Mucosa of gallbladder (tissue), 1 donor: ENCODE measurements at regions not wholly inside any gene's neighbourhood (a gene's known extent, or its start where the extent isn't known, plus 50 kb on each side); places are given as distances from the start of the nearest gene placed in this dataset.
"Not testable (repeated sequence)": the region's sequence is repeated elsewhere in the genome, so short reads cannot be mapped to it uniquely, and the experiment has no call there.

Experiments used
- DNase-seq: peaks from one replicate; pipeline ENCODE4 v3.0.0-alpha.2; 2020; ENCODE audit warnings: low spot score
- donor health status: DM: no; HTN: no; CAD: no.

DNA sequence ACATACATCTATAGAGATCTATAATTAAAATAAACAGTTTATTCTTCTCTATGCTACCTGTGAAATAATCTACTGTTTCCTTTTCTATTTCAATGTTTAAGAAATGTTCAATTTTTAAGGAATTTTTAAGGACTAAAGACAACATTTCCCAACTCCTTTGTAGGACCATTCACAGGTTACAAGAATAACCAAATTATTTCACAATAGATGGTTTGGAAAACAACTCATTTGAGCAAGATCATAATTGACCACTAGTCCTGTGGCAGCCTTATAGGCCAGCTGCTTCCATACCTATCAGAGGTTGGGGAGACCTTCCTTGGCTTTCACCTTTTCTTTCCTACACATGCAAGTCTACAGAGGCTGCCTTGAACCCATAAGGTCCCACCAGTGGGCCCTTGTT, 193.7 kb downstream of the TTC39B start:
- no peak for DNase-seq

DNA sequence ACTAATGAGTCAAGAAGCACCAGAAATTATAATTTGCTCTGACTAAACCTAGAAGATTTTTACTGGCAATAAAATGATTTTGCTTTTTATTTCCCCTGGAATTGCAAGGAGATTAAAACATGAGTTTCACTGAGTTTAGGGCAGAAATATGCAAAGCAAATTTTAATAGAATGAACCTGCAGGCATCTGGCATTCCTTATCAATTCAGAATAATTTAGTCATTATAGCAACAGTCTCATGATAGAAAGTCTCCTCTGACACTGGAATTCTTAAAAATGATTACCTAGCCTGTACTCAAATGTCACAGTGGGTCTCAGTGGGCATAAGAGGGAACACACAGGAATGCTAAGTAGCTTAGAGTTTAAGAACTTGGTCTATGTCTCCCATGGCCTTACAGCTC, 195.9 kb downstream of the TTC39B start:
- DNase-seq = no peak

DNA sequence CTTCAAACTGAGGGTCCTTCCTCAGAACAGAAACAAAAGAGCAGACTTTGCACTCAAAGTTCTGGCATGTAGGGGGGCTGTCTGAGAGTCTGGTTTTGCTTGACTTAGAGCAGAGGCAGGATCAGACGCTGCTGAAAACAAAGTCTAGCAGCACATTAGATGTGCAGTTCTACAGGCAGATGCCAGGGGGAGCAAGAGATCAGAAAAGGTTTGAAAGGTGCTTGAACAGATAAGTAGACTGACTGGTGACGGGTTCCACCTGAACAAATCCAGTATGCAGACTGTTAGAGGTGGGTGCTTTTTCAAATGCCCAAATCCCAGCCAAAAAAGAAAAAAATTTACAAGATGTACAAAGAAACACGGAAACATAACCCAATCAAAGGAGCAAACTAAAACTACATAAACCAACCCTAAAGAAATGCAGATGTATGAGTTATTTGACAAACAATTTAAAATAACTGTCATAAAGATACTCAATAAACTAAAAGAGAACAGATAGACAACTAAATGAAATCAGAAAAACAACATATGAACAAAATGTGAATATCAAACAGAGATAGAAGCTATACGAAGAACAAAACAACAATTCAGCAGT, 194.7 kb upstream of the FREM1 start:
- DNase-seq = peak; percentile 24

DNA sequence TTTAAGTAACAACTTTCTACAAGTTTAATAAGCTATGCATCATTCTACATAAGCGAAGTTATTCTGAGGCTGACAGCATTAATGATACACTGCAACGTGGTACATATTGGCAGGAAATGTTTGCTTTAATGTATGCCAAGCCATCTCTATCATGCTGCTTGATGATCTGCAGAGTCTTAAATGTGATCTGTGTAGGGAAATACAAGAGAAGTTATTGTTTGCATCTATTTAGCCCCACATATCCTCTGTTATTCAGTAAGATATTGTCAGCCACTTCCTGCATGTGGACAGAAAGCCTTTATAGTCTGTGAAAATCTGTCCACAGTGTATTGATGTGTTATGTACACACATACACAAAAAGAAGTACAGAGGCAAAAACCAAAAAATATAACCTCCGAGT, 193.1 kb upstream of the FREM1 start:
- no peak for DNase-seq

DNA sequence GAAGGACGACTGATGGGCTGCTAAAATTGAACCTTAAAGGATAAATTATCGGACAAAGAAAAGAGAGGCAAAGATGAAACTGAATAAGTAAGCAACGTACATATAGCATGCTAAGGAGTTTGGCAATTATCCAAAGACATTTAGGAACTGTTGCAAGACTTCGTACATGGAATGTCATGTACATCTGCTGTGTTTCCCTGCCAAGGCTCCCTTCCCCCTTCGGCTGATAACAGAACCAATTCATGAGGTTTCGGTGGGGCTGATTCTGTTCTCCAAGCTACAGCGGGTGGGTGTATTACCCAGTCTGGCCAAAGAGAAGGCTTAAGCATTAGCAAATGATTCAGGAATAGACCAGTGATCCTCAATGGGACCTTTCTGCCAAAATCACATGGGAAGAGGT, 190.9 kb upstream of the FREM1 start:
- no peak for DNase-seq

DNA sequence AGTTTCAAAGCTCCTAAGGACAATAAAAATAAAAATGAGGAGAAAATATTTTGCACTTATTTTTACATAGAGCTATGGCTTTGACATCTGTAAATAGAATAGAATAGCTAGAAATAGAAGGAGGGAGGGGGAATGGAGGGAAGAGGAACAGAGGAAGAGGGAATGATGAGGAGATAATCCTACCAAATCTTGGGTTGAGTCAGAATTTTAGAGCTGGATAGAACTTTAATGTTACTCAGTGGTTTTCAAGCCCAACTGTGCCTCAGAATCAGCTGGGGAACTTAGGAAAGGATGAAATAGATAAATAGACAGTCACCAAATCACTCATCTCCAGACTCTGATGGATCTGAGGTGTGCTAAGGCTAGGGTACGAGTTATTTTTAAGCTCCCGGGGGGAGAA, 190.3 kb upstream of the FREM1 start:
- no peak for DNase-seq

DNA sequence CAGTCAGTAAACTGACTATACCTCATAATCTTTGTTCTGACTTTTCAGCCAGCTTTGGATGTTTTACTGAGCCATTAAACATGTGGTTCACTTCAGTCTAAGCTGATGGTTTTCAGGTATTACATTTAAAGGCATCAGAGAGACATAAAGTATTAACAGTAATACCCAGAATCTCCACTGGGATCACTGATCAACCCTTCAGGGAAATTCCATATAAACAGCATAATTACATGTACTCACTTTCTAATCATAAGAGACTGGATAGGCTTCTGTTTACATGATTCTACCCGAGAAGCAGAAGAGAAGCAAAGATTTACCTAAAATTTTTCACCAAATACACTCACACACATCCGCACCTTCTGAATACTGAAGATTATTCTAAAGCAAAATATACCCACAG, 186.7 kb upstream of the FREM1 start:
- DNase-seq = no peak

DNA sequence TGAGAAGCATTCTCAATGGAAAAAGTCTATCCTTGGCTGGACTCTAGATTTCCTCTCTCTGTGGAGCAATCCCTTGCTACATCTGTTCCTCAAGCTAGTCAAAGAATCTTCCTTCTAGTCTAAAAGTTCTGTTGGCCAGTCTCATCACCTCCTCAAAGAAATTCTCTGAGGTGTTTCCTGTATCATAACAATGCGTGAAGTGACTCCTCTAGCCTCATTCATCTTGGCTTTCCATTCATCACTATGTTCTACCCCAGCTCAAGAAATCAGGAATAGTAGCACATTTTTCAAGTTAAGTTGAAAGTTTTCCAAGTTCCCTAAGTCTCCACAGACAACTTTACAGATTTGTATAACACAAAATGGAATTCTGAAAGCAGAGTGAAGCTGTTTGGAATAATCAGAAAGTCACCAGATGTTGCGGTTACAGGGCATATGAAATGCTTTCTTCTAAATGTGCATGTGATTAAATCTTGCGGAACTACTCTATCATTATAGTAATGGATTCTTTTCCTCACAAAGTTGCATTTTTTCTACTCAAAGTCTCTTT, 176.6 kb upstream of the FREM1 start:
- DNase-seq = no peak

DNA sequence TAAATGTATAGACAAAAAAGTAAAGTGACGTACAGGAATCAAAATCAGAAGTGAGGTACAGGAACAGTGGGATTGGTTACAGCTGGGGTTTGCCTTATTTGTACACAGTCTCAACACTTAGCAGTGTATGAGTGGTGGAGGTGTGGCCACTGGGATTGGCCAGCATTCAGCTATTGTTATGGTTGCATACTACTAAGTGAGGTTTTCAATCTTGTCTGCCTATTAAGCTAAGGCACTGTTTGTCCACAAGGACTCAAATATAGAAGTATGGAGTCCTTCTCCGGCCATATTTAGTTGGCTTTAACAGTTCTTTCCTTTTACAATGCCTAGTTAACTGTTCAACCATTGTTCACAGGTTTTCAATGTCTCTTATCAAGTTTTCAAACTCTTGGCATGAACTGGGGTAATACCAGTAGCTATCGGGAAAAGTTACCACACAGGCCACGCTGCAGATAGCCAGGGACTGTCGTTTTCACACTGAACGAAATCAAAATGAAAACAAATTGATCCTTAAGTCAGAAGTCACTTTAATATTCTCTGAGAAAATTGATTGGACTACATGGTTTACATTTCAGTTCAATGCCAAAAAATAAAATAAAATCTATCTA, 176.0 kb upstream of the FREM1 start:
- peak; percentile 17 for DNase-seq

DNA sequence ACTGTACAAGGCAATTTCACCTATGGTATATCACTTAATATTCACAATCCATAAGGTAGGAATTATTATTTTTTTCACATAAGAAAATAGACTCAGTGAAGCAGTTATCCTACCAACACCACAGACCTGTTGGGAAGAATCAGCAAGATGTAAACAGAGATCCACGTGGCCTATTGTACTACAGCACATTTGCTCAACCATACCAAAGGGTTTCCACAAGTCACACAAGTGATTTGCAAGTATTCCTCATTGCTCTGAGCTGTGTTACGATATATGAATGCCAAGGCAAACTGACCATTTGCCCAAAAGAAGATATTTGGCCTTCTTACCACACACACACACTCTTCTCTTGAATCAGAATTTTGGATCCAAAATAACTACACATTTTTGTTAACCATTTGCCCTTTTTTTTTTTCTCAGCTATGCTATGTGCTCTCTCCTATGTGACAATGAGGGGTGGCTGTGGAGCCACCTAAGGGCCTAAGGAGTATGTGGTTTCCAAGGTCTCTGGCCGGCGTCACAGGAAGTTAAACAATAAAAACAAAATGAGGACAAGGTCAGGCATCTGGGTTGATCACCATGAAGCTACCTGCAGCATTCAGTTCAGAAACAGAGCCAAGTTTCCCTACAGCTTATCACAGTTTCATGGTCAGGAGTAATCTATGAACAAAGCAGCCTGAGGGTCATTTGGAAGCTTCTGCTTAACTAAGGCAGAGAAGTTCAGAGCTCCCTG, 171.0 kb upstream of the FREM1 start:
- peak; percentile 20 for DNase-seq

DNA sequence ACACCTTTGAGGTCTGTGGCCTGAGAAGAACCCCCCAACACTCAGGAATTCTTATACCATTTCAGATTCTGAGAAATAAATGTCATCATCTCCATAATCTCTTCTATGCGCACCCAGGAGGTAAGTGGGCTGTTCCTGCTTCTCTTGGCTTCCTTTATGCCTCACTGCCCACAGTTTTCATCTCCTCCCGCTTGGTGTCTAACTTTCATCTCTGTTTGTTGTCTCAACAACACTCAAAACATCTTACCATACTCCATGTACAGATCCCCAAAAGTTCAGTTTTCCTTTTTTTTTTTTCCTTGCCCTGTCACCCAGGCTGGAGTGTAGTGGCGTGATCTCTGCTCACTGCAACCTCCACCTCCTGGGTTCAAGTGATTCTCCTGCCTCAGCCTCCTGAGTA, 170.2 kb upstream of the FREM1 start:
- no peak for DNase-seq

DNA sequence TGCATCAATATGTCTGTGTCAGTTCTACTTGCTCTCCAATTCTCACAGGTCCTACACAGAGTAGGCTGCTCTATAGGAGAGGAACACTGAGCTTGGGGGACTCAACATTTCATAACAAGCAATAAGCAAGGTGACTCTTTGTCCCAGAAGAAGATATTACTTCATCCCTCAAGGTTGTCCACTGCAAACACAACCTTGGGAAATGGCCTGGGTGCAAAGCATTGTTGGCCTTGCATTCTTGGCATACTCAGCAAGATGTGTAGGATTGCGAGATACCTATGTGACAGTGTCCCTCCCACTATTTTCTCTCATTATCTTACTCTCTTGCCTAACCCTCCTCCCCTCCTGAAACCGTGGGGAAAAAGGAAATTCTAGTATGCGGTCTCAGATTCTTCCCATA, 169.8 kb upstream of the FREM1 start:
- DNase-seq = no peak

DNA sequence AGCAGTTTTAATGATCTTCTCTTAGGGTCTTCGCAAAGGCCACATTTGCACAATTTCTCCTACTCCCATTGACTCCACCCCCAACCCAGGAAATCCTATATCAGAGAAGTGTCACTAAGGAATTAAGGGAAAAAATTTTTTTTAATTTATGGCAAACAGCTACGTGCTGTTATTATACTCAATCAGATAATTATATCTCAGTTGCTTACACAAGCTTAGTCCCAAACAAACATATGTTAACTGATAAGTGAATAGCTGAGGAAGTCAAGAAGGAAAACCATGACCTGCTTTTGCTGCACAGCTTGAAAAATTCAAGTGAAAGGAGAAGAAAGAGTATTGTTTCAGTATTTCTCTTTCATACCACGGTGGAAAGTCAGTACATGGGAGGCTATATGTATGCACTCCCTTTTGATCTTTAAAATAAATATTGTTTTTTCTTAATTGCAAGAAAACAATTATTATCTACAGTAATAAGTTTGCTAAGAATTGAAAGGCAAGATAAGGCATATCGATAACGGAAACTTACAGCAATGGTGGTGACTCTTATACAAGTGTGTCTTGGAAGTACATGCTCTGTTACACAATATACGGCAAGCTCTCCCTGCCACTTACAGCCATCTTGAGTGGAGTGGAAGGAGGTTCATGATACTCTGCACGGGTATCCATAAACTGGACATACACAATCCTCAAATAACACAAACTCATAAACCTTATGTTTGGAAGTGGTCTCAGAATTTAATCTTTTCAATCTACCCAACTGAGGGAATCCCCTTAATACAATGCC, 167.9 kb upstream of the FREM1 start:
- no peak for DNase-seq

DNA sequence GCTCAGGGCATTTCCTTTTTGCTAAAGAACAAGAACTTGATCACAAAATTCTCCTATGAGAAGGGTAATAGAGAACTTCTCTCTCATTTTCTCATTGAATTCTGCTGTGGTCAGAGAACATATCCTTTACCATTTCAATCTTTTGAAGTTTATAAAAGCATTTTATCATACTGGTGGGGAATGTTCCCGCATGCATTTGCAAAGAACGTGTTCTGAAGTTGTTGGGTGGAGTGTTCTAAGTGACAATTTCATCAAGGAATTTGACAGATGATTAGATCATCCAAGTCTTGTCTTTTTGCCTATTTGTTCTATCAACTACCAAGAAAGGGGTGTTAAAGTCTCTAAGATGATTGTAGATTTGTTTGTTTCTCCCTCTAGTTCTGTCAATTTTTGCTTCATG, 163.4 kb upstream of the FREM1 start:
- no peak for DNase-seq

DNA sequence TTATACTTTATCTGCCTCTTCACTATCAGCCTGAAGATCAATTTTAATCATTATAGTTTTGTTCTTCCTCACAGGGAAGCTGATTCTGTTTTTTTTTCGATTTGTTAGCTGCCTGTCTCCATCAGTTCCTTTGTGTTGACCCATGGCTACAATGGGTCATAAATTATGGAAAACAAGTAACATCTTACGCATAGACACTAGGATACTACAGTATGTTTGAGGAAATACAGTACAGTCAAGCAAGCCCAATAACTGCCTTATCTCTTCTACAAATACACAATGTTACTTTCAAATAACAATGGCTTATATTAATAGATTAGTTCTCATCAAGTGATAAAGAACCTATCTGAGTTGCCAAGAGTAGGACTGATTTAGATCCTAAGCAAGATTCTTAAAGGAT, 160.5 kb upstream of the FREM1 start:
- no peak for DNase-seq

DNA sequence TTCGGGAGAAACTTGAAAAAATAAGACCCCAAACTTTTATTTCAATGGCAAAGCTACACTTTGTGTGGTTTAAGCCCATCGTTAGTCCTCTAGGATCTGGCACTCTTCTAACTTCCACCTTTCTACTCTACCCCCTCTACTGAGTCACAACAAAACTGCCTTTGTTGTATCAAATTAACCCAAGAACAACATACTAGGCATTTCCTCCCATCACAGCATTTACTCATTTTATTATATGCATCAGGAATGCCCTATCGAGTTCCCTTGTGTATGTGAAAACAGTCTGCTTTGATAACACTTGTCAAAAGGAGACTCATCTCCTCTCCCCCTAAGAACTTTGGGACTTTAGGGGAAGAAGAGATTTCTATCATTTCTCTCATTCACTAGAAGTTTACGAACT, 158.9 kb upstream of the FREM1 start:
- no peak for DNase-seq

DNA sequence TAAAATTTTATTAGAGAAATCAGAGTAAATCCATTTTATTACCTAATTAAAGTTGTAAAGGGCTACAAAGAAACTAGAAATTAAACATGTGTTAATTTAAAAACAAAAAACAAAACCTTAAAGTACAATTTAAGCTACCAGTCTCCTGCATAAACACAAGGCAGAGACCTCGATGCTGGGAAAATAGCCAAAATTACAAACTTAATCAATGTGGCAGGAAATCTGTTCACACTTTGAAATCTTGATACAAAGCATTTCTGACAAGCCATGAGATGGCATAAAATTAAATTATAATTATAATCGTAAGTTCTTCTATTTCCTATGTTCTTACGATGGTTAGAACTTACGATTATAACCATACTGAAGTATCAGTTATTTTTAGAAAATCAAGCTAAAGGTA, 158.0 kb upstream of the FREM1 start:
- no peak for DNase-seq

DNA sequence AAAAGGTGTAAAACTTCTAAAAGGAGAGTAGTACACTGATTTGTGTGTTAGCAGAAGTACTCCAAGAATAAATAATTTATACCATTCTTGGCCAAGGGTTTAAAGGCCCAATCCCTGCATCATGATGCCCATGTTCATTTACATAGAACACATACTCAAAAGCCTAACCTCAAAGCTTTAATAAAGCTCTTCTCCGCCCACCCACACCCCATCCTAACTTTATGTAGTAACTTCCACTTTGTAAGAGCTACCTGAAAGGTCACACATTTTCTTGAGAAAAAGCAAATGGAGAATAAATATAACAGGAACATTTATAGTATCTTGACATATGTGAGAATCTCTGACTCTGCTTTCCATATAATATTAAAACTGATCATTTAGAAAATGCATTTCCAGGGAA, 148.8 kb upstream of the FREM1 start:
- DNase-seq = no peak

DNA sequence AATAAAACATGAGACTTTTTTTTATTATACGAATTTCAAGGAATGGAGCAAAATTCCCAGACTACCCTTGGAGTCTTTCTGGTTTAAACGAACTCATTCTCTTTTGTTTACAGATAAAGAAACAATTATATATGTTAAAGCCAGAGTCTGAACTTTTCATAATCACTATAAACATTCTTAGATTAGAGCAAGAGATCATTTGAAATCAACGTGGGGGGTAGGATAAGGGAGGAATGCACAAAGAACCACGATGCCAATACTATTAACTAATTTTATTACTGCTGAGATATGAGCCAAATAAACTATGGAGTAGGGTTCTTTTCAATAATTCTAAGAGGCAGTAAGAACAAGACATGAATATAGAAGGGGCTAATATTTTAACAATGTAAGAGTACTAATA, 148.0 kb upstream of the FREM1 start:
- DNase-seq = no peak

DNA sequence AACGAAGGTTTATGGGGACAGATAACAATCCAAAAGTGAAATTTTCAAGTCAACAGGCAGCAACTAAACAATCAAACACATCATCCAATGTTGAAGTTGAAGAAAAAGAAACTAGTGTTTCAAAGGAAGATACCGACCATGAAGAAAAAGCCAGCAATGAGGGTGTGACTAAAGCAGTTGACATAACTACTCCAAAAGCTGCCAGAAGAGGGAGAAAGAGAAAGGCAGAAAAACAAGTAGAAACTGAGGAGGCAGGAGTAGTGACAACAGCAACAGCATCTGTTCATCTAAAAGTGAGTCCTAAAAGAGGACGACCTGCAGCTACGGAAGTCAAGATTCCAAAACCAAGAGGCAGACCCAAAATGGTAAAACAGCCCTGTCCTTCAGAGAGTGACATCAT, 145.1 kb upstream of the FREM1 start:
- DNase-seq = not testable (repeated sequence)

DNA sequence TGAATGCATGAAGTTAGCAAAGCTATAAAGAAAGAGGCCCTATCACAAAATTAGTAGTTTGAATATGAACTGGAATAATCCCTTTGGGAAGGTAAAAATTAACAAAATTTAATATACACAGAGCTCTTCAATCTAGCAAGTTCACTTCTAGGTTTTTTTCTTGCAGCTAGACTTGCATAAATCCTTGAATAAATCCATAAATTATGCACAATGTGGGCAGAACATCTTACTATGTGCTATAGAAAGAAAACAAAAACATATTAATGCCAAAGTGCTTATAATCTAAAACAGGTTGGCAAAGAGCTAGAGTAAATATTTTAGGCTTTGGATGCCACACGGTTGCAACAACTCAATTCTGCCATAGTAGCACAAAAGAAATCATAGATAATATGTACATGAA, 138.5 kb upstream of the FREM1 start:
- DNase-seq = no peak

DNA sequence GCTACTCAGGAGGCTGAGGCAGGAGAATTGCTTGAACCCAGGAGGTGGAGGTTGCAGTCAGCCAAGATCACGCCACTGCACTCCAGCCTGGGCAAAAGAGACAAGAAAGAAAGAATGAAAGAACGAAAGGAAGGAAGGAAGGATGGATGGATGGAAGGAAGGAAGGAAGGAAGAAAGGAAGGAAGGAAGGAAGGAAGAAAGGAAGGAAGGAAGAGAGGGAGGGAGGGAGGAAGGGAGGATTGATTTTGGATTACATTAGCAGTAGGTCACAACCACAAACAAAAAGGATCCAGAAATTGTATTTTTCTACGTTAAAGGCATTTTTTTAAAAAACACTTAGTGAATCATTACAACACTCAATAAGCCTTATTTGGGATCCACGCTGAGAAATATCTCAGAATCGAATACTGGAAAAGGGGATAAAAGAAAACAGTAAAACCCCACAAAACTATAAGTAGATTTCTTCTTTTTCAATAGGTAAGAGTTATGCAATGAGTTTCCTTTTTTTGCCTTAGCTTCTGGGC, 136.9 kb upstream of the FREM1 start:
- no peak for DNase-seq
